ENCODE measurements at regions not wholly inside any gene's neighbourhood (a gene's known extent, or its start where the extent isn't known, plus 50 kb on each side); places are given as distances from the start of the nearest gene placed in this dataset.

- TF ChIP-seq EZH2 (IDR thresholded peaks at IDR 0.05; ENCODE audit: borderline replicate concordance, insufficient read depth, low read depth, low read length, poor library complexity, severe bottlenecking), result no peak
- no peak for TF ChIP-seq CTCF (IDR thresholded peaks at IDR 0.05)
Measured at GRCh38 chr14:59130462-59130861, 58.0 kb upstream of the DAAM1 start.

Measured in B cell (primary cell).